ENCODE measurements at regions not wholly inside any gene's neighbourhood (a gene's known extent, or its start where the extent isn't known, plus 50 kb on each side); places are given as distances from the start of the nearest gene placed in this dataset.

- Histone ChIP-seq H3K27me3 (no peaks in the 10 kb centered on the region), H3K27ac (no peak overlapping the region), H3K9me3 (no peaks in the 10 kb centered on the region), H3K4me1 (no peaks in the 10 kb centered on the region), H3K36me3 (no peaks in the 10 kb centered on the region), H3K4me3 (no peak overlapping the region)
- intact Hi-C loops (cut with DNase I) = no loop called here
- DNase-seq = no peak
- no peak for ATAC-seq
- TF ChIP-seq CTCF (IDR thresholded peaks at IDR 0.05) = no peak
- no peak for FAIRE-seq
- WGBS, 2 donors = 72 to 88% methylated on average over 1 of the region's 1 CpG
Observed at GRCh38 chr2:22554453-22554852, 830.5 kb upstream of the KLHL29 start.

GRCh38 chr2:22557406-22557805 lies 827.6 kb upstream of the KLHL29 start:
- Histone ChIP-seq H3K36me3 (no peaks in the 10 kb centered on the region), H3K27ac (no peak overlapping the region), H3K4me3 (no peak overlapping the region), H3K4me1 (no peaks in the 10 kb centered on the region), H3K27me3 (no peaks in the 10 kb centered on the region), H3K9me3 (no peaks in the 10 kb centered on the region)
- WGBS, 2 donors = 31 to 37% methylated on average over 2 of the region's 2 CpGs
- no peak for FAIRE-seq
- intact Hi-C loops (cut with DNase I) = no loop called here
- DNase-seq = no peak
- ATAC-seq = no peak
- TF ChIP-seq CTCF (IDR thresholded peaks at IDR 0.05) = no peak

GRCh38 chr2:22560021-22560420 lies 825.0 kb upstream of the KLHL29 start:
- no peak overlapping the region for H3K4me3 ChIP-seq
- 49 to 68% methylated on average over 5 of the region's 5 CpGs for WGBS, 2 donors
- ATAC-seq = no peak
- no peak for FAIRE-seq
- no peaks in the 10 kb centered on the region for H3K4me1 ChIP-seq
- intact Hi-C loops (cut with DNase I) = no loop called here
- H3K27ac ChIP-seq = no peak overlapping the region
- DNase-seq = no peak
- no peak for TF ChIP-seq CTCF (IDR thresholded peaks at IDR 0.05)
- no peaks in the 10 kb centered on the region for H3K9me3 ChIP-seq
- no peaks in the 10 kb centered on the region for H3K27me3 ChIP-seq
- no peaks in the 10 kb centered on the region for H3K36me3 ChIP-seq

GRCh38 chr2:22579341-22579740 lies 805.6 kb upstream of the KLHL29 start:
- Histone ChIP-seq H3K36me3 (no peaks in the 10 kb centered on the region), H3K27me3 (no peaks in the 10 kb centered on the region), H3K9me3 (no peaks in the 10 kb centered on the region), H3K27ac (no peak overlapping the region), H3K4me1 (no peaks in the 10 kb centered on the region), H3K4me3 (no peak overlapping the region)
- DNase-seq (no peak), FAIRE-seq (no peak), ATAC-seq (no peak)
- intact Hi-C loops (cut with DNase I) = no loop called here
- no peak for TF ChIP-seq CTCF (IDR thresholded peaks at IDR 0.05)
- WGBS, 2 donors = 23 to 38% methylated on average over 3 of the region's 3 CpGs

- no peaks in the 10 kb centered on the region for H3K27me3 ChIP-seq
- intact Hi-C loops (cut with DNase I) = no loop called here
- no peak overlapping the region for H3K27ac ChIP-seq
- WGBS, 2 donors = 66 to 69% methylated on average over 3 of the region's 3 CpGs
- H3K4me1 ChIP-seq = no peaks in the 10 kb centered on the region
- FAIRE-seq = no peak
- DNase-seq = no peak
- no peaks in the 10 kb centered on the region for H3K36me3 ChIP-seq
- ATAC-seq = no peak
- no peak overlapping the region for H3K4me3 ChIP-seq
- TF ChIP-seq CTCF (IDR thresholded peaks at IDR 0.05) = no peak
- H3K9me3 ChIP-seq = no peaks in the 10 kb centered on the region
Observed at GRCh38 chr2:22582107-22582506, 802.9 kb upstream of the KLHL29 start.

All from pancreas (tissue), 10 donors.